GM23338 (cell line): ENCODE measurements at regions not wholly inside any gene's neighbourhood (a gene's known extent, or its start where the extent isn't known, plus 50 kb on each side); places are given as distances from the start of the nearest gene placed in this dataset.

Experiments used
- CREB1 ChIP-seq: fragments of 250-450 bp; sonication (Bioruptor Pico); IDR thresholded peaks from 2 replicates; pipeline ENCODE4 v1.5.0; 2020; ENCODE audit warnings: low read depth, mild to moderate bottlenecking, moderate library complexity
- CTCF ChIP-seq, 2 experiments: fragments of 200-600 bp in 1 of 2; sonication (generic) in 1 of 2; conservative IDR thresholded peaks; 2 replicates each; pipeline versions ENCODE4 v1.5.1 to v1.6.1; 2016 to 2017; ENCODE audit warnings: antibody characterized with exemption in 2 of 2, low read depth in 2 of 2, mild to moderate bottlenecking in 2 of 2, moderate library complexity in 1 of 2
- ETS1 ChIP-seq: IDR thresholded peaks from 2 replicates; pipeline ENCODE4 v1.6.1; 2016; ENCODE audit warnings: antibody characterized with exemption
- EZH2 ChIP-seq: fragments of 200-600 bp; sonication (generic); IDR thresholded peaks from one replicate; pipeline ENCODE4 v1.8.0; 2017; ENCODE audit warnings: antibody characterized with exemption, mild to moderate bottlenecking, low read depth; ENCODE audit not compliant: unreplicated experiment
- EZH2phosphoT487 ChIP-seq: fragments of 200-600 bp; sonication (generic); IDR thresholded peaks from one replicate; pipeline ENCODE4 v1.8.1; 2018; ENCODE audit warnings: antibody characterized with exemption; ENCODE audit not compliant: unreplicated experiment
- JUNB ChIP-seq: IDR thresholded peaks from one replicate; pipeline ENCODE4 v1.6.1; 2016; ENCODE audit warnings: antibody characterized with exemption; ENCODE audit not compliant: unreplicated experiment
- NANOG ChIP-seq: IDR thresholded peaks from 2 replicates; pipeline ENCODE4 v1.6.1; 2016; ENCODE audit warnings: antibody characterized with exemption, borderline replicate concordance
- POLR2AphosphoS5 ChIP-seq: IDR thresholded peaks from 2 replicates; pipeline ENCODE4 v1.6.1; 2016; ENCODE audit warnings: antibody characterized with exemption, low read depth
- REST ChIP-seq: IDR thresholded peaks from one replicate; pipeline ENCODE4 v1.6.1; 2018; ENCODE audit warnings: antibody characterized with exemption; ENCODE audit not compliant: unreplicated experiment
- STAT1 ChIP-seq: IDR thresholded peaks from one replicate; pipeline ENCODE4 v1.6.1; 2016; ENCODE audit warnings: antibody characterized with exemption; ENCODE audit not compliant: unreplicated experiment
- ZNF114 ChIP-seq: fragments of 250-450 bp; sonication (Bioruptor Pico); IDR thresholded peaks from 2 replicates; pipeline ENCODE4 v1.5.0; 2020; ENCODE audit warnings: mild to moderate bottlenecking, moderate library complexity
- ZNF331 ChIP-seq: fragments of 250-450 bp; sonication (Bioruptor Pico); IDR thresholded peaks from 2 replicates; pipeline ENCODE4 v1.5.0; 2020; ENCODE audit warnings: low read depth, mild to moderate bottlenecking, moderate library complexity
- ZNF462 ChIP-seq: fragments of 250-450 bp; sonication (Bioruptor Pico); IDR thresholded peaks from 2 replicates; pipeline ENCODE4 v1.5.0; 2020; ENCODE audit warnings: mild to moderate bottlenecking, moderate library complexity

- TF ChIP-seq POLR2AphosphoS5 (no peak), CTCF (conservative IDR thresholded peaks at IDR 0.05; ENCODE audit: low read depth in 2 of 2) (no peak), ZNF331 (no peak), CREB1 (CRISPR knock-in tag) (no peak), STAT1 (no peak), EZH2 (no peak), EZH2phosphoT487 (no peak), JUNB (no peak), REST (no peak), ETS1 (no peak), NANOG (no peak), ZNF114 (CRISPR knock-in tag) (no peak), ZNF462 (CRISPR knock-in tag) (no peak)
These were observed 253.1 kb downstream of the FZD1 start for GRCh38 chr7:91517201-91517785.
